ENCODE measurements at regions not wholly inside any gene's neighbourhood (a gene's known extent, or its start where the extent isn't known, plus 50 kb on each side); places are given as distances from the start of the nearest gene placed in this dataset.
"Not testable (repeated sequence)": the region's sequence is repeated elsewhere in the genome, so short reads cannot be mapped to it uniquely, and the experiment has no call there.

DNA sequence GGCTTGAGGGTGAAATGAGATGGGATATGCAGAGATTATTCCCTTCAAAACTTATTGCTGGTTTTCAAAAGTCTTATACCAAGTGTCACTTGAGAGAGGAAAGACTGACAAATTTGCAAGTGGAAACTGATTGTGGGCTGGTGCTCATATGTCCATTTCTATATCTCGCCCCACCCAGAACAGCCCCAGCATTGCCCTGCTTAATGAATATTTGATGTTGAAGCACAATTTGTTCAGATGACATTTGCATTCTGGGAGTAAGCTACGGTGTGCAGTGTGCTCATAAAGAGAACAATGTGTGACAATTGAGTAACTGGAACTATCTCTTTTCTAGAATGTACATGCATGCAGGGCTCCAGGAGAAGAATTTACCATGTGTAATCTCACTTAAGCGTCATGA, 223.5 kb upstream of the TRPC5 start:
- WGBS: 69% methylated on average over 3 of the region's 3 CpGs
- Histone ChIP-seq H3K36me3 (ENCODE audit: insufficient read depth) (no peaks in the 10 kb centered on the region), H3K4me3 (ENCODE audit: low read depth, low read length) (no peak overlapping the region), H3K4me1 (ENCODE audit: insufficient read depth) (no peaks in the 10 kb centered on the region), H3K27ac (ENCODE audit: low read depth) (no peak overlapping the region)
- no peak for DNase-seq (ENCODE audit: extremely low spot score)

DNA sequence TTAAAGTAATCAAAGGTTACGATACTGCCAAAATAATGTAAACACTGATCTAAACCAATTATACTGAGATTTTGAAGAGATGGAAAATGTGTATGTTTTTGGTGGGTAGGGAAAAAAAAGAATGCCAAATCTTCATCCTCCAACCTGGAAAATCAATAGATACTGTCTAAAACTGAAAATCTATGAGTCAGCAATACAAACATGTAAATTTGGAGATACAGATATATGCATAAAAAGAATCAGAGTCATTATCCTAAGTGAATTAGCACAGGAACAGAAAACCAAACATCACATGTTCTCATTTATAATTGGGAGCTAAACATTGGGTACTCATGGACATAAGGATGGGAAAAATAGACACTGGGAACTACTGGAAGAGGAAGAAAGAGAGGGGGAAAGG, 197.4 kb upstream of the TRPC5 start:
- WGBS: 66% methylated on average over 1 of the region's 1 CpG
- no peaks in the 10 kb centered on the region for H3K36me3 ChIP-seq (ENCODE audit: insufficient read depth)

DNA sequence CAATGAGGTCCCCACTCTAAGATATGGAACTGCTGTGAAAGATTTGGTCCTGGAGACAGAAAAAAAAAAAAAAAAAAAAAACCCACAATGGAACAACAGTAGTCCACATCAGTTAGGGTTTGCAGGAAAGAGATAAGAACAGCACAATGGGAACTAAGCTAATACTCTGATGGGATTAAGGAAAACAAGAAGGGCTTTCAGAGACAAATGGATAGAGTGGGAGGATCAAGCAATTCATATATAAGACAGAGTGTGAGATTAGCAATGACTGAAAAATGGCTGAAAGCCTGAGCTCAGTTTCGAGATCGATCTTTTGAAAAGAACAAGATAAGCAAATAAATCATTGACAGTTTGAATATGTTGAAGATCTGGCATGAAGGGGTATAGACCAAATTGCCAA, 188.4 kb upstream of the TRPC5 start:
- DNase-seq (ENCODE audit: extremely low spot score): no peak
- Histone ChIP-seq H3K4me1 (ENCODE audit: insufficient read depth) (no peaks in the 10 kb centered on the region), H3K27ac (ENCODE audit: low read depth) (no peak overlapping the region), H3K4me3 (ENCODE audit: low read depth, low read length) (no peak overlapping the region), H3K36me3 (ENCODE audit: insufficient read depth) (no peaks in the 10 kb centered on the region)
- WGBS: 60% methylated on average over 2 of the region's 2 CpGs

More for the DNA sequence above, 197.4 kb upstream of the TRPC5 start:
- Histone ChIP-seq H3K4me3 (ENCODE audit: low read depth, low read length) (no peak overlapping the region), H3K4me1 (ENCODE audit: insufficient read depth) (no peaks in the 10 kb centered on the region), H3K27ac (ENCODE audit: low read depth) (no peak overlapping the region)
- no peak for DNase-seq (ENCODE audit: extremely low spot score)

DNA sequence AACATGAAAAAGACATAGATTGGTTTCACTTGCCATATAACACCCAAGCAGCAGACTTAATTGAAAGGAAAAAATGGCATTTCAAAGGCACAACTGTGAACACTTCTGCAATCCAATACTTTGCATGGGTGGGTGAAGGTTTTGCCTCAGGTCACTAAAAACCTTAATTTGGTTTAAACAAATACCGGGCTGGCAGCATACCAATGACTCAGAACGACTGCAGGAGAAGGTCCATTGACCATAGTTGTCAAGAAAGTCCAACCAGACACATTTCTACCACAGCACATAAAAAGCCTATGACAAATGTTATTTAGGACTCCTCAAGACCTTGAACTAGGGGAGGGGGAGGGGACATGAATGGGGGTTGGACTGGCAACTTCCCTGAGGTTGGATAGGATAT, 183.6 kb upstream of the TRPC5 start:
- WGBS: 77% methylated on average over 2 of the region's 2 CpGs
- Histone ChIP-seq H3K4me3 (ENCODE audit: low read depth, low read length) (no peak overlapping the region), H3K36me3 (ENCODE audit: insufficient read depth) (no peaks in the 10 kb centered on the region), H3K4me1 (ENCODE audit: insufficient read depth) (no peaks in the 10 kb centered on the region), H3K27ac (ENCODE audit: low read depth) (no peak overlapping the region)
- DNase-seq (ENCODE audit: extremely low spot score): no peak

DNA sequence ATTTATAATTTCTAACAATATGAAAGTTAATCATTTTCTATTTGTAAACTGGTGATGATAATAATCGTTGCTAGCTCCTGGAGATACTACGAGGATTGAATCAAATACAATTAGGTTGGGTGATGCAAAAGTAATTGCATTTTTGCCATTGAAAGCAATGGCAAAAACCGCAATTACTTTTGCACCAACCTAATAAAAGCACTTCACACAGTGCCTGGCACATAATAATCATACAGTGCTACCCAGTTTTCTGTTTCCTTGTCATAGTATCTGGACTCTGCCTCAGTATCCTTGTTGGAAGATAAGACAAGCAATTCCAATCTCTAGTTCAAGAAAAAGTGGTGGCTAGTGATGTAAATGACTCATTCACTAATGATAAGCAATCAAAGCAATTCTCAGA, 176.8 kb upstream of the TRPC5 start:
- no peaks in the 10 kb centered on the region for H3K36me3 ChIP-seq (ENCODE audit: insufficient read depth)
- no peak overlapping the region for H3K27ac ChIP-seq (ENCODE audit: low read depth)
- no peak overlapping the region for H3K4me3 ChIP-seq (ENCODE audit: low read depth, low read length)
- H3K4me1 ChIP-seq (ENCODE audit: insufficient read depth): no peaks in the 10 kb centered on the region
- no peak for DNase-seq (ENCODE audit: extremely low spot score)
- WGBS: 82% methylated on average over 3 of the region's 3 CpGs

DNA sequence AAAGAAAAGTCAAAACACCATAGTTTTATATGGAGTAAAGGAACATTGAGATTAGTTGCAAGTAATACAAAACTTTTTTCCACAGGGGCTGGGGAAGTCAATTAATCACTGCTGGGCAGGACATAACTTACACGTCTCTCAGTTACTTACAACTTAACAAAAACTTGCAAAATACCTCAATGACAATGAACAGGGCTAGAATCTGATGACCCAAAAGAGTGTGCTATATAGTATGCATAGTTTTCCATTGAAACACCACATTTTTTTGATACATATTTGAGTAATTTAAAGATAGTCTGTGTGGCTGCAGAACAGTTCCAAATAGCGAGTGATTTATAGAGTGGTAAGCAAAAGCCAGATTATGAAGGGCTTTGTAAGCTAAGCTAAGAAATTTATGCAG, 172.3 kb upstream of the TRPC5 start:
- Histone ChIP-seq H3K36me3 (ENCODE audit: insufficient read depth) (no peaks in the 10 kb centered on the region), H3K4me1 (ENCODE audit: insufficient read depth) (no peaks in the 10 kb centered on the region)

DNA sequence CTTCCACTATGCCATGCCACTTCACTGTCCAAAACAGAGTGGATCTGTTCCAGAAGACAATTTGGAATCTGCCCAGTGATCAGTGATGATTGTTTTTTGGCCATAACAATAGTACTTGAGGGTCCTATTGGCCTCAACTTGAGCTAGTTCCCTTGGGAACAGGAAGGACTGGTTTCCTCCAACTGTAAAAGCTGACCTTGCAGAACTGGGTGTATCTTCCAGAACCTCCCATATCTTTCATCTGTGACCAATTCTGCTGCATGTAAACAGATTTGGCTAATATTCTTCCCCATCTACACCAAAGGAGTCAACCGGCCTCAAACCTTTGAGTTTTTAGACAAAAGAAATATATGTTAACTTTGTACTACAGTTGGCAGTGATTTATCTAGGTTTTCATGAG, 165.1 kb upstream of the TRPC5 start:
- H3K27ac ChIP-seq (ENCODE audit: low read depth): no peak overlapping the region
- no peak overlapping the region for H3K4me3 ChIP-seq (ENCODE audit: low read depth, low read length)
- WGBS: 78% methylated on average over 1 of the region's 1 CpG
- no peak for DNase-seq (ENCODE audit: extremely low spot score)
- H3K4me1 ChIP-seq (ENCODE audit: insufficient read depth): no peaks in the 10 kb centered on the region
- H3K36me3 ChIP-seq (ENCODE audit: insufficient read depth): no peaks in the 10 kb centered on the region

More for the DNA sequence above, 172.3 kb upstream of the TRPC5 start:
- Histone ChIP-seq H3K4me3 (ENCODE audit: low read depth, low read length) (no peak overlapping the region), H3K27ac (ENCODE audit: low read depth) (no peak overlapping the region)
- DNase-seq (ENCODE audit: extremely low spot score): peak; percentile 5
- 31% methylated on average over 2 of the region's 2 CpGs for WGBS

DNA sequence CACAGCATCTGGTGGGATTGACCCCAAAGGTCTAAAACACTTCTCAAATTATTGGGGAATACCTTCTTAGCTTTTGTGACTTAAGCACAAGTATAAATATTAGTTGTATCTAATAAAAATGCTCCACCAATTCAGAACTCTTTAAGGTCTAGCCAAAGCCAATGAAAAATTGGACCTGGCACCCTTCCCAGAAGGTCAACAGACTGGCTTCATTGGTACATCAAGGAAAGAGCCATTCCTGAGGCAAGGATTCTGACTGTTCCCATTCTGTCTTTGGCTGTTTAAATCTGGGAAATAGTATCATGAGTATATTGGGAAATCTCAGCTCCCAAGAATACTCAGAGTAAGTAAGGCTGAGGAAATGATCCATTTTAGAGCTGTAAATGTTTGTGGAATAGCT, 153.0 kb upstream of the TRPC5 start:
- H3K4me3 ChIP-seq (ENCODE audit: low read depth, low read length): no peak overlapping the region
- H3K36me3 ChIP-seq (ENCODE audit: insufficient read depth): no peaks in the 10 kb centered on the region
- no peak for DNase-seq (ENCODE audit: extremely low spot score)
- H3K27ac ChIP-seq (ENCODE audit: low read depth): no peak overlapping the region
- H3K4me1 ChIP-seq (ENCODE audit: insufficient read depth): no peaks in the 10 kb centered on the region

DNA sequence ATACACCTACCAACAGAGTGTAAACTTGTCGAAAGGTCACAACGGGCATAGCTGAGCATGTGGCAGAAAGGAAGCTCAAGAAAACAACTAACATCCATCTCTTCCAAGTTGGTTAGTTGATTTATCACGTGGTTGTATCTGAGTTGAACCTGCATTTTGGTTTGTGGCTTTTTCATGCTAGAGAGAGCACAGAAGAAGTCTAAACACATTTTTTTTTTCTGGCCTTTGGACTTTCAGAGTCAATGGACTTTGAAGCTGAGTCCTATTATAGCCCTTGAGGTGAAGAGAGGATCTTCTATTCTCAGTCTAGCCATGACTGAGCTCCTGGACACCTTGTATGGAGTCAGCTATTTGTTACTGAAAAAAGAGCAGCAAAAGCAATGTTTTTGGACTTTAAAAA, 150.6 kb upstream of the TRPC5 start:
- 73% methylated on average over 3 of the region's 3 CpGs for WGBS
- Histone ChIP-seq H3K4me1 (ENCODE audit: insufficient read depth) (no peaks in the 10 kb centered on the region), H3K4me3 (ENCODE audit: low read depth, low read length) (no peak overlapping the region), H3K36me3 (ENCODE audit: insufficient read depth) (no peaks in the 10 kb centered on the region), H3K27ac (ENCODE audit: low read depth) (no peak overlapping the region)
- no peak for DNase-seq (ENCODE audit: extremely low spot score)

DNA sequence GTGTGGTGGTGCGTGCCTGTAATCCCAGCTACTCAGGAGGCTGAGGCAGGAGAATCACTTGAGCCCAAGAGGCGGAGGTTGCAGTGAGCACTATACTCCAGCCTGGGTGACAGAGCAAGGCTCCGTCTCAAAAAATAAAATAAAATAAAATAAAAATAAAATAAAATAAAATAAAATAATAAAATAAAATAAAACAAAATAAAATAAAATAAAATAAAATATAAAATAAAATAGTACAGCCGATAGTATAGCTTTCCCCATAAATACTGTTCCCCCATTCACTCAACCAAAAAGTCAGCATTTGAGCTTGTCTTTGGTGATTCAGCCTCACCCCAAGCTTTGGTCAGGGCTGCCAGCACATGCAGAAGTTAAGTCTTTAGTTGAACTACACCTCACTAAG, 144.2 kb upstream of the TRPC5 start:
- not testable (repeated sequence) for H3K27ac ChIP-seq (ENCODE audit: low read depth); DNase-seq (ENCODE audit: extremely low spot score); H3K4me1 ChIP-seq (ENCODE audit: insufficient read depth); H3K36me3 ChIP-seq (ENCODE audit: insufficient read depth); H3K4me3 ChIP-seq (ENCODE audit: low read depth, low read length)
- 92% methylated on average over 4 of the region's 4 CpGs for WGBS

DNA sequence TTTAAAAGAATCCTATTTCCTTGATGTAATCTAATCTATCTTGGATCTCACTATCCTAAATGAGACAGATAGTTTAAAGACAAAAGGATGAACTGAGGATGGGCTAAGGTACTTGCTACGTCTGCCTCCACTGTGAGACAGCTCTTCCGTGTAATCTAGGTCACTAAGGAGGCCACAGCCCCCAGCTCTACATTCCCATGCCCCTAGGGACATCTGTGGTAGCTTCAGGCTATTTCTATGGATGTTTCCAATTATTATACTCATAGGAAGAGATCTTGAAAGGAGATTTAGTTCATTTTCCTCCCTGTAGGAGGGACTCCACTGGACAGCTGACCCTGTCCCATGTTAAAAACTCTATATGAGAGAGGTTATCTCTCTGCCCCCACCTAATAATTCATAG, 140.8 kb upstream of the TRPC5 start:
- Histone ChIP-seq H3K36me3 (ENCODE audit: insufficient read depth) (no peaks in the 10 kb centered on the region), H3K4me1 (ENCODE audit: insufficient read depth) (no peaks in the 10 kb centered on the region), H3K4me3 (ENCODE audit: low read depth, low read length) (no peak overlapping the region), H3K27ac (ENCODE audit: low read depth) (no peak overlapping the region)
- no peak for DNase-seq (ENCODE audit: extremely low spot score)
- 48% methylated on average over 2 of the region's 2 CpGs for WGBS

DNA sequence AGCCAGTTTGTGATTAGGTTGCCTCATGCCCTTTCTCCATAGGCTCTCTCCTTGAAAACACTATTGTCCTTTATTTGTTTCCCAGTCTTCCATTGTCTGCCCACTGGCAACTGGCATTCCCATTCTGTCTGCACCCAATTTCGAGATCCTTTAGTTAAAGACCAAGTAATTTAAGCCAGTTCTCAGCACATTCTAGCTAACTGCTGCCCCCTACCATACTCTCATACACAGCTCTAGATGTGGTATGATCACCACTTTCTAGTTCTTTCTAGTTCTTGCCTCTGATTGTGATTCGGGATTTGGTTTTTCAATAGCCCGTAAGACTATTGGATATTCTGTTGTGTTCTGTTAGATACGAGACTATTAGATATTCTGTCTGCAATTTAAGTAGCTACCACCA, 135.8 kb upstream of the TRPC5 start:
- WGBS: 93% methylated on average over 4 of the region's 4 CpGs

DNA sequence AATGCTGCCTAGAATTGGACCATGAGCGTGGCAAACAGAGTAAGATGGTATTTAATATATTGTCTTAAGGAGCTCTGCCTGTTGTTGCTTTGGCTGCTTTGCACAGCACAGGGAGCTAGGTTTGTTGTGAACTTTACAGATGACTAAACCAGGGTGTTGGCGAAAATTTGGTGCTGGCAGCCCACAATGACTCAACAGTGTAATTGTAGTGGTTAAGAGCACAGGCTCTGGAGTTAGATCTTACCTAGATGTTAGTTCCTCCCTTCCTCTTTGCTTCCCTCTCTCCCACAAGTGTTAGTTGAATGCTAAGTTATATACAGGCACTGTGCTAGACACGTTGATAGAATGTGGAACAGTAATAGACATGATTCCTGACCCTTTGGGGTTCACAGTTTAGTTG, 128.9 kb upstream of the TRPC5 start:
- H3K4me3 ChIP-seq (ENCODE audit: low read depth, low read length): no peak overlapping the region
- DNase-seq (ENCODE audit: extremely low spot score): no peak
- H3K27ac ChIP-seq (ENCODE audit: low read depth): no peak overlapping the region
- 81% methylated on average over 3 of the region's 3 CpGs for WGBS
- no peaks in the 10 kb centered on the region for H3K36me3 ChIP-seq (ENCODE audit: insufficient read depth)
- H3K4me1 ChIP-seq (ENCODE audit: insufficient read depth): no peaks in the 10 kb centered on the region

More for the DNA sequence above, 135.8 kb upstream of the TRPC5 start:
- H3K27ac ChIP-seq (ENCODE audit: low read depth): no peak overlapping the region
- no peak overlapping the region for H3K4me3 ChIP-seq (ENCODE audit: low read depth, low read length)
- no peaks in the 10 kb centered on the region for H3K36me3 ChIP-seq (ENCODE audit: insufficient read depth)
- DNase-seq (ENCODE audit: extremely low spot score): no peak
- no peaks in the 10 kb centered on the region for H3K4me1 ChIP-seq (ENCODE audit: insufficient read depth)

DNA sequence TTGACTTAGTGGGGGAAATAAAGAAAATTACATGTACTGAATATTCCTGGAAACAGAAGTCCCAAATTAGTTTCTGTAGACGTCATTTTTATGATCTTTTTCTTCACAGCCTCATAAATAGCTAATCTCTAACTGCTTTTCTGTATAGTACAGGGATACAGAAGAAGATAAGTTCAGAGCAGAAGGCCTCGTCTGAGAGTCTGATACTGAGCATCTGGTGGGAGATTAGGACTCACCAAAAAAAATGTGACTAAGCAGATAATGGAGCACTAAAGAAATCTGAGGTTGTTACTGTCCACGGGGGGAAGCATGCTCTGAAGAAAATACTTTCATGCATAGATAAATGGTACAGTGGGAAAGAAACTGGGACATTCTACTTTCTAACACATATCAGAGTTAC, 115.3 kb upstream of the TRPC5 start:
- WGBS: 17% methylated on average over 3 of the region's 3 CpGs
- no peak overlapping the region for H3K27ac ChIP-seq (ENCODE audit: low read depth)
- no peak for DNase-seq (ENCODE audit: extremely low spot score)
- no peaks in the 10 kb centered on the region for H3K36me3 ChIP-seq (ENCODE audit: insufficient read depth)
- H3K4me3 ChIP-seq (ENCODE audit: low read depth, low read length): no peak overlapping the region
- no peaks in the 10 kb centered on the region for H3K4me1 ChIP-seq (ENCODE audit: insufficient read depth)

DNA sequence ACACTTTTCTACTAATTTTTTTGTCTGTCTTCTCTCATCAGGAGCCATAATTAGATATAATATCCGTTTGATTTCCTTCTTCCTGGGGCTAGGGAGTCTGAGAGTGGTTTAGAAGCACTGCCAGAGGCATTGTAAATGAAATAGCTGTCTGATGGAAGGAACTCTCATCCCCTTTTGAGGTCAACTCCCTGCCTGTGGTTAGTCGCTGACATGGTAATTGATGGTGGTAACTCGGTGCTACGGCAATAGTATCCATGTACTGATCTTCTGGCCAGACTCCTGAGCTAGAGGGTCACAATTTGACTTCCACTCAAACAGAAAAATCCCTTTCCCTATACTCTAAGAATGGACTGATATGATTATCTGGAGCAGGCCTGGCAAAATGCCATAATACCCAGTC, 108.1 kb upstream of the TRPC5 start:
- Histone ChIP-seq H3K4me1 (ENCODE audit: insufficient read depth) (no peaks in the 10 kb centered on the region), H3K27ac (ENCODE audit: low read depth) (no peak overlapping the region), H3K4me3 (ENCODE audit: low read depth, low read length) (no peak overlapping the region), H3K36me3 (ENCODE audit: insufficient read depth) (no peaks in the 10 kb centered on the region)
- WGBS: 61% methylated on average over 4 of the region's 4 CpGs
- DNase-seq (ENCODE audit: extremely low spot score): no peak

All from urinary bladder (tissue), 3 donors.